HepG2 (cell line): ENCODE measurements at regions not wholly inside any gene's neighbourhood (a gene's known extent, or its start where the extent isn't known, plus 50 kb on each side); places are given as distances from the start of the nearest gene placed in this dataset.

Source experiments
- ATAC-seq: fragments of 200-7000 bp; cut with Tn5 transposase; 3 replicates; pipeline ENCODE4 v1.9.1; 2020; ENCODE audit warnings: mild to moderate bottlenecking, moderate library complexity
- BruUV-seq: library from RNA; stranded (reverse); fragments of 400-500 nt; replicated peaks from 2 replicates; lab custom pipeline; 2021; lab: Mats Ljungman, UMichigan
- CTCF ChIA-PET: fragments of 300-600 bp; formaldehyde crosslinking; extraction: SDS; loops from one replicate; lab custom pipeline; 2021; ENCODE audit warnings: low total read pairs, inconsistent platforms, low intra/inter-chr PET ratio; lab: Yijun Ruan, JAX
- POLR2A ChIA-PET: fragments of 350-600 bp; sonication (Branson Sonifier 250); formaldehyde crosslinking; loops from one replicate; lab custom pipeline; 2020; ENCODE audit warnings: antibody characterized with exemption, inconsistent platforms; lab: Yijun Ruan, JAX
- DNase-seq: peaks from one replicate; pipeline ENCODE4 v3.0.0-alpha.2; 2015; ENCODE audit warnings: low spot score
- FAIRE-seq: peaks from 3 replicates; lab custom pipeline; 2011; peaks lifted over from hg19 to GRCh38; lab: Jason Lieb, UNC
- H2AFZ ChIP-seq: one replicate; pipeline ENCODE4 v1.6.1; 2011; ENCODE audit warnings: low read length, inconsistent platforms
- H3K27ac ChIP-seq: fragments of 300-600 bp; 3 replicates; pipeline ENCODE4 v1.8.0; 2011; ENCODE audit warnings: mixed run types, mild to moderate bottlenecking, mixed read lengths, low read length, inconsistent platforms; ENCODE audit not compliant: insufficient read depth; ENCODE audit errors: extremely low read length
- H3K27me3 ChIP-seq, 2 experiments: fragments of 200-600 bp in 1 of 2; 2 replicates in 1 of 2; 3 replicates in 1 of 2; pipeline versions ENCODE4 v1.6.0 to v1.8.0; 2011; ENCODE audit warnings: low read length in 2 of 2, mild to moderate bottlenecking in 2 of 2, moderate library complexity in 2 of 2, inconsistent platforms in 1 of 2; ENCODE audit not compliant: insufficient read depth in 2 of 2, control insufficient read depth in 1 of 2
- H3K36me3 ChIP-seq, 2 experiments: fragments of 200-600 bp in 1 of 2; replicated peaks in 1 of 2; 2 replicates in 1 of 2; 3 replicates in 1 of 2; pipeline versions ENCODE4 v1.5.1 to v1.8.0; 2011; ENCODE audit warnings: low read length in 2 of 2, inconsistent platforms in 1 of 2; ENCODE audit not compliant: insufficient read depth in 2 of 2, control insufficient read depth in 1 of 2
- H3K4me1 ChIP-seq: 2 replicates; pipeline ENCODE4 v1.5.1; 2012; ENCODE audit warnings: low read length, inconsistent platforms; ENCODE audit not compliant: insufficient read depth
- H3K4me2 ChIP-seq: 2 replicates; pipeline ENCODE4 v1.6.0; 2011; ENCODE audit warnings: low read depth, low read length, inconsistent platforms
- H3K4me3 ChIP-seq, 3 experiments: fragments of 200-600 bp in 1 of 3; sonication (generic), shearing (Covaris generic) in 1 of 3; replicated peaks in 1 of 3; 2 replicates each; pipeline ENCODE4 v1.5.1; 2011 to 2016; ENCODE audit warnings: low read length in 3 of 3, inconsistent platforms in 2 of 3, low read depth in 2 of 3, mild to moderate bottlenecking in 2 of 3, control low read depth in 1 of 3, mixed read lengths in 1 of 3; ENCODE audit not compliant: insufficient read depth in 1 of 3
- H3K79me2 ChIP-seq: one replicate; pipeline ENCODE4 v1.6.1; 2011; ENCODE audit warnings: low read length, inconsistent platforms; ENCODE audit not compliant: insufficient read depth
- H3K9ac ChIP-seq: 2 replicates; pipeline ENCODE4 v1.6.0; 2011; ENCODE audit warnings: mild to moderate bottlenecking, low read depth, low read length, inconsistent platforms; ENCODE audit not compliant: insufficient read depth
- H3K9me3 ChIP-seq: 2 replicates; pipeline ENCODE4 v1.5.1; 2012; ENCODE audit warnings: mild to moderate bottlenecking, low read length
- H4K20me1 ChIP-seq: 2 replicates; pipeline ENCODE4 v1.6.0; 2011; ENCODE audit warnings: inconsistent platforms, mild to moderate bottlenecking, low read length, moderate library complexity; ENCODE audit not compliant: insufficient read depth
- CCDC6 ChIP-seq: sonication (generic); formaldehyde crosslinking; IDR thresholded peaks from 2 replicates; pipeline ENCODE4 v1.8.1; 2022; ENCODE audit warnings: mild to moderate bottlenecking, missing genetic modification reagents, moderate library complexity
- CENPT ChIP-seq: sonication (generic); formaldehyde crosslinking; IDR thresholded peaks from 2 replicates; pipeline ENCODE4 v1.8.0; 2022; ENCODE audit warnings: low read depth, mild to moderate bottlenecking, moderate library complexity, missing genetic modification reagents
- DMAP1 ChIP-seq: IDR thresholded peaks from 2 replicates; pipeline ENCODE4 v1.6.1; 2016
- HNRNPK ChIP-seq: fragments of 200-400 bp; formaldehyde crosslinking; IDR thresholded peaks from 2 replicates; pipeline ENCODE4 v1.6.1; 2018; ENCODE audit warnings: low read length, low read depth, moderate library complexity, mild to moderate bottlenecking; ENCODE audit not compliant: poor library complexity, severe bottlenecking
- MBD4 ChIP-seq: IDR thresholded peaks from 2 replicates; pipeline ENCODE4 v1.6.1; 2012; ENCODE audit warnings: low read length, inconsistent platforms, borderline replicate concordance
- NFE2L2 ChIP-seq: fragments of 150-350 bp; IDR thresholded peaks from 2 replicates; pipeline ENCODE4 v1.6.1; 2014; ENCODE audit warnings: low read length
- NFIB ChIP-seq: sonication (generic); formaldehyde crosslinking; IDR thresholded peaks from 2 replicates; pipeline ENCODE4 v1.9.0; 2021; ENCODE audit warnings: missing genetic modification reagents, mild to moderate bottlenecking, borderline replicate concordance
- NR2F1 ChIP-seq, 2 experiments: fragments of 450-650 bp in 1 of 2; formaldehyde crosslinking in 1 of 2; IDR thresholded peaks; 2 replicates each; pipeline versions ENCODE4 v1.5.0 to v1.6.1; 2016 to 2020; ENCODE audit warnings: mild to moderate bottlenecking in 1 of 2, missing compliant biosample characterization in 1 of 2, missing genetic modification reagents in 1 of 2, moderate library complexity in 1 of 2
- SYNCRIP ChIP-seq: fragments of 200-400 bp; formaldehyde crosslinking; IDR thresholded peaks from 2 replicates; pipeline ENCODE4 v1.6.1; 2018; ENCODE audit warnings: mild to moderate bottlenecking, low read depth, low read length; ENCODE audit not compliant: insufficient read depth
- TOPORS ChIP-seq: sonication (generic); formaldehyde crosslinking; IDR thresholded peaks from 2 replicates; pipeline ENCODE4 v1.8.0; 2023; ENCODE audit warnings: mild to moderate bottlenecking, missing genetic modification reagents
- ZNF263 ChIP-seq: sonication (generic); formaldehyde crosslinking; IDR thresholded peaks from 2 replicates; pipeline ENCODE4 v1.4.0; 2020; ENCODE audit warnings: missing genetic modification reagents
- ZNF274 ChIP-seq: sonication (generic); formaldehyde crosslinking; IDR thresholded peaks from 2 replicates; pipeline ENCODE4 v1.5.1; 2020; ENCODE audit warnings: mild to moderate bottlenecking, missing genetic modification reagents
- ZNF382 ChIP-seq: sonication (generic); formaldehyde crosslinking; IDR thresholded peaks from 2 replicates; pipeline ENCODE4 v1.5.0; 2020; ENCODE audit warnings: missing genetic modification reagents, mild to moderate bottlenecking, borderline replicate concordance
- ZNF547 ChIP-seq: sonication (generic); formaldehyde crosslinking; IDR thresholded peaks from 2 replicates; pipeline ENCODE4 v1.5.1; 2020; ENCODE audit warnings: mild to moderate bottlenecking, missing genetic modification reagents
- ZNF660 ChIP-seq: sonication (generic); formaldehyde crosslinking; IDR thresholded peaks from 2 replicates; pipeline ENCODE4 v1.5.1; 2020; ENCODE audit warnings: mild to moderate bottlenecking, low read depth, missing genetic modification reagents, borderline replicate concordance
- ZNF883 ChIP-seq: sonication (generic); formaldehyde crosslinking; IDR thresholded peaks from 2 replicates; pipeline ENCODE4 v1.5.1; 2020; ENCODE audit warnings: mild to moderate bottlenecking, missing genetic modification reagents; ENCODE audit errors: not compliant biosample characterization
- WGBS: methylation state at CpG from one replicate; pipeline ENCODE4 v1.1.6; 2017; ENCODE audit warnings: low lambda C conversion rate; 5-methylcytosine and 5-hydroxymethylcytosine counted together
- in situ Hi-C: cut with HindIII; loops from 2 replicates; pipeline ENCODE4 v1.10.0; 2017; ENCODE audit warnings: low pct_unique_long_range_greater_than_20kb; ENCODE audit not compliant: extremely low pct_ligation_motif_present
- intact Hi-C: fragments of 100-400 bp; cut with micrococcal nuclease; formaldehyde crosslinking; loops from one replicate; pipeline ENCODE4 v1.10.0; 2022; ENCODE audit not compliant: unreplicated experiment
- TF ChIP-seq, protein P1 (sequence below): IDR thresholded peaks from 2 replicates; pipeline ENCODE4 v1.6.1; 2016; ENCODE audit warnings: control low read depth
- TF ChIP-seq, protein P2 (sequence below): sonication (generic); formaldehyde crosslinking; IDR thresholded peaks from 2 replicates; pipeline ENCODE4 v1.4.0; 2020; ENCODE audit warnings: mild to moderate bottlenecking, low read depth, missing genetic modification reagents
- TF ChIP-seq, protein P3 (sequence below): IDR thresholded peaks from 2 replicates; pipeline ENCODE4 v1.6.1; 2016; ENCODE audit warnings: missing genetic modification reagents, missing compliant biosample characterization
- TF ChIP-seq, protein P4 (sequence below): sonication (generic); formaldehyde crosslinking; conservative IDR thresholded peaks from 2 replicates; pipeline ENCODE4 v1.4.0; 2020; ENCODE audit warnings: missing genetic modification reagents

DNA sequence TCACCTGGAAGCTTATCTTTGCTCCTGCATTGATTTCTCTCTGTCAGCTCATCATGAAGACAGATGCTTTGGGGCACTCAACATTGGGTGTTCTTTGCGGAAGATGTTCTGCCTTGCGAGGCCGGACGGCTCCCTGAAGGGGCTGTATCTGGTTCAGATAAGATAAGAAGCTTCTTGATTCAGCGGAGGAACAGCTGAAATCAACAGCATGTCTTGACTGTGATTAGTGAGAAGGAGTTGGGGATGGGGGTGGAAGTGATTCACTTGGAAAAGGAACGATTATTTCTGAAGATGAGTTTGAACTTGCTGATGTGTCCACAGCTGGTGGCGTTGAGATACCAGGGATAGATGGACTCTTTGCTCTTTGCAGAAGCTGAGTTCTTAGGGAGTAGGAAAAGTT is 126.9 kb upstream of the WSCD1 start (continued):
- TF ChIP-seq ZNF660 (CRISPR knock-in tag): no peak
- TF ChIP-seq, protein P1, sequence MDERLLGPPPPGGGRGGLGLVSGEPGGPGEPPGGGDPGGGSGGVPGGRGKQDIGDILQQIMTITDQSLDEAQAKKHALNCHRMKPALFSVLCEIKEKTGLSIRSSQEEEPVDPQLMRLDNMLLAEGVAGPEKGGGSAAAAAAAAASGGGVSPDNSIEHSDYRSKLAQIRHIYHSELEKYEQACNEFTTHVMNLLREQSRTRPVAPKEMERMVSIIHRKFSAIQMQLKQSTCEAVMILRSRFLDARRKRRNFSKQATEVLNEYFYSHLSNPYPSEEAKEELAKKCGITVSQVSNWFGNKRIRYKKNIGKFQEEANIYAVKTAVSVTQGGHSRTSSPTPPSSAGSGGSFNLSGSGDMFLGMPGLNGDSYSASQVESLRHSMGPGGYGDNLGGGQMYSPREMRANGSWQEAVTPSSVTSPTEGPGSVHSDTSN (CRISPR knock-in tag): no peak
- TF ChIP-seq, protein P2, sequence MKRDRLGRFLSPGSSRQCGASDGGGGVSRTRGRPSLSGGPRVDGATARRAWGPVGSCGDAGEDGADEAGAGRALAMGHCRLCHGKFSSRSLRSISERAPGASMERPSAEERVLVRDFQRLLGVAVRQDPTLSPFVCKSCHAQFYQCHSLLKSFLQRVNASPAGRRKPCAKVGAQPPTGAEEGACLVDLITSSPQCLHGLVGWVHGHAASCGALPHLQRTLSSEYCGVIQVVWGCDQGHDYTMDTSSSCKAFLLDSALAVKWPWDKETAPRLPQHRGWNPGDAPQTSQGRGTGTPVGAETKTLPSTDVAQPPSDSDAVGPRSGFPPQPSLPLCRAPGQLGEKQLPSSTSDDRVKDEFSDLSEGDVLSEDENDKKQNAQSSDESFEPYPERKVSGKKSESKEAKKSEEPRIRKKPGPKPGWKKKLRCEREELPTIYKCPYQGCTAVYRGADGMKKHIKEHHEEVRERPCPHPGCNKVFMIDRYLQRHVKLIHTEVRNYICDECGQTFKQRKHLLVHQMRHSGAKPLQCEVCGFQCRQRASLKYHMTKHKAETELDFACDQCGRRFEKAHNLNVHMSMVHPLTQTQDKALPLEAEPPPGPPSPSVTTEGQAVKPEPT (CRISPR knock-in tag): no peak
- no peak for TF ChIP-seq CCDC6

DNA sequence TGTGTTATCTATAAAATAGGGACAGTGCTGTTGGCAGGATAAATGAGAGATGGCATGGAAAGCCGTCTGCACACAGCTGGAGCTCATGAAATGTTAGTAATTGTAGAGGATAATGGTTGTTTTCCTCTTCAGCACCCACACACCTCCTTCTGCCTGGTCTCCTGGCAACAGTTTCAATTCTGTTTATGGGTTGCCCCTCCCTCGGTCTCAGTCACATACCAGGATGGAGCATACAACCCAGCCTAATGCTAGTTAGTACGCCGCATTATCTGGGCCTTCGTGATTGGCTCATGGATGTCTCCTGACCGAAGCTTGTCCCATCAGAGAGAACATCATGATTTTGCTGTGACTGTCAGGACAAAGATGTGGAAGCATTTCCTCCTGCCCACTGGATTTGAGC is 126.2 kb upstream of the WSCD1 start:
- BruUV-seq: no TSS peak
- in situ Hi-C loops: no loop called here
- FAIRE-seq (no peak), ATAC-seq (no peak), DNase-seq (no peak)
- no peak overlapping the region for H2AFZ ChIP-seq
- no peak overlapping the region for H3K27ac ChIP-seq
- H3K4me1 ChIP-seq: no peaks in the 10 kb centered on the region
- ChIA-PET CTCF (no interaction called here), POLR2A (no interaction called here)
- H3K4me2 ChIP-seq: no peak overlapping the region
- WGBS: 29% methylated on average over 6 of the region's 6 CpGs
- peaks cover 0 to 6% of the 10 kb centered on the region in 2 experiments; a peak in 3 of 5 replicates for H3K27me3 ChIP-seq
- intact Hi-C loops: no loop called here
- H3K9ac ChIP-seq: no peak overlapping the region
- no peaks in the 10 kb centered on the region for H3K79me2 ChIP-seq
- H3K36me3 ChIP-seq: no peaks in the 10 kb centered on the region
- no peaks in the 10 kb centered on the region for H4K20me1 ChIP-seq
- no peaks in the 10 kb centered on the region for H3K9me3 ChIP-seq
- H3K4me3 ChIP-seq: no peak overlapping the region
- TF ChIP-seq TOPORS (no peak), HNRNPK (no peak), MBD4 (no peak), ZNF274 (CRISPR knock-in tag) (no peak), ZNF263 (CRISPR knock-in tag) (no peak), ZNF382 (no peak), ZNF883 (CRISPR knock-in tag) (no peak), NFIB (CRISPR knock-in tag) (no peak), ZNF547 (CRISPR knock-in tag) (no peak), NR2F1 (CRISPR knock-in tag; IDR thresholded peaks at IDR 0.05) (no peak), SYNCRIP (no peak), NFE2L2 (no peak), DMAP1 (CRISPR knock-in tag) (no peak), CENPT (CRISPR knock-in tag) (no peak)
- TF ChIP-seq, protein P3, sequence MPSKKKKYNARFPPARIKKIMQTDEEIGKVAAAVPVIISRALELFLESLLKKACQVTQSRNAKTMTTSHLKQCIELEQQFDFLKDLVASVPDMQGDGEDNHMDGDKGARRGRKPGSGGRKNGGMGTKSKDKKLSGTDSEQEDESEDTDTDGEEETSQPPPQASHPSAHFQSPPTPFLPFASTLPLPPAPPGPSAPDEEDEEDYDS (CRISPR knock-in tag): no peak
- TF ChIP-seq, protein P4, sequence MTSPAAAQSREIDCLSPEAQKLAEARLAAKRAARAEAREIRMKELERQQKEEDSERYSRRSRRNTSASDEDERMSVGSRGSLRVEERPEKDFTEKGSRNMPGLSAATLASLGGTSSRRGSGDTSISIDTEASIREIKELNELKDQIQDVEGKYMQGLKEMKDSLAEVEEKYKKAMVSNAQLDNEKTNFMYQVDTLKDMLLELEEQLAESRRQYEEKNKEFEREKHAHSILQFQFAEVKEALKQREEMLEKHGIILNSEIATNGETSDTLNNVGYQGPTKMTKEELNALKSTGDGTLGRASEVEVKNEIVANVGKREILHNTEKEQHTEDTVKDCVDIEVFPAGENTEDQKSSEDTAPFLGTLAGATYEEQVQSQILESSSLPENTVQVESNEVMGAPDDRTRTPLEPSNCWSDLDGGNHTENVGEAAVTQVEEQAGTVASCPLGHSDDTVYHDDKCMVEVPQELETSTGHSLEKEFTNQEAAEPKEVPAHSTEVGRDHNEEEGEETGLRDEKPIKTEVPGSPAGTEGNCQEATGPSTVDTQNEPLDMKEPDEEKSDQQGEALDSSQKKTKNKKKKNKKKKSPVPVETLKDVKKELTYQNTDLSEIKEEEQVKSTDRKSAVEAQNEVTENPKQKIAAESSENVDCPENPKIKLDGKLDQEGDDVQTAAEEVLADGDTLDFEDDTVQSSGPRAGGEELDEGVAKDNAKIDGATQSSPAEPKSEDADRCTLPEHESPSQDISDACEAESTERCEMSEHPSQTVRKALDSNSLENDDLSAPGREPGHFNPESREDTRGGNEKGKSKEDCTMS (CRISPR knock-in tag): no peak
